Caco-2 (cell line): ENCODE measurements at regions not wholly inside any gene's neighbourhood (a gene's known extent, or its start where the extent isn't known, plus 50 kb on each side); places are given as distances from the start of the nearest gene placed in this dataset.

Experiments
- BruUV-seq: library from RNA; stranded (reverse); fragments of 400-500 nt; replicated peaks from 2 replicates; lab custom pipeline; 2021; lab: Mats Ljungman, UMichigan
- CTCF ChIA-PET: fragments of 300-600 bp; sonication (Branson Sonifier 250); formaldehyde crosslinking; loops from one replicate; lab custom pipeline; 2022; ENCODE audit warnings: antibody characterized with exemption; lab: Charles Lee
- POLR2A ChIA-PET: fragments of 300-600 bp; sonication (Branson Sonifier 250); formaldehyde crosslinking; loops from one replicate; lab custom pipeline; 2022; ENCODE audit warnings: antibody characterized with exemption; lab: Charles Lee
- DNase-seq, 2 experiments: peaks; one replicate each; pipeline versions ENCODE4 v3.0.0 to v3.0.0-alpha.2; 2020 to 2022
- H3K27me3 ChIP-seq: replicated peaks from 2 replicates; pipeline ENCODE4 v1.6.0; 2011; ENCODE audit warnings: low read length; ENCODE audit not compliant: control insufficient read depth, insufficient read depth
- H3K36me3 ChIP-seq: 2 replicates; pipeline ENCODE4 v1.5.1; 2011; ENCODE audit warnings: low read length; ENCODE audit not compliant: control insufficient read depth, insufficient read depth
- H3K4me1 ChIP-seq: fragments of 250-450 bp; sonication (Bioruptor Pico); 2 replicates; pipeline ENCODE4 v1.5.1; 2020; ENCODE audit warnings: mild to moderate bottlenecking
- H3K4me3 ChIP-seq: 2 replicates; pipeline ENCODE4 v1.5.1; 2011; ENCODE audit warnings: low read depth, mild to moderate bottlenecking, control low read depth, low read length
- H3K9me3 ChIP-seq: fragments of 250-450 bp; sonication (Bioruptor Pico); 2 replicates; pipeline ENCODE4 v1.5.1; 2020; ENCODE audit warnings: mild to moderate bottlenecking, moderate library complexity
- H3K27ac Mint-ChIP-seq: one replicate; pipeline ENCODE4 v1.8.0; 2022; ENCODE audit warnings: mixed read lengths; ENCODE audit not compliant: unreplicated experiment
- H3K27me3 Mint-ChIP-seq: one replicate; pipeline ENCODE4 v1.8.0; 2022; ENCODE audit warnings: mixed read lengths; ENCODE audit not compliant: insufficient read depth, unreplicated experiment
- H3K36me3 Mint-ChIP-seq: one replicate; pipeline ENCODE4 v1.8.0; 2022; ENCODE audit warnings: mild to moderate bottlenecking, mixed read lengths; ENCODE audit not compliant: insufficient read depth, unreplicated experiment
- H3K4me1 Mint-ChIP-seq: one replicate; pipeline ENCODE4 v1.8.0; 2022; ENCODE audit warnings: low read depth, mixed read lengths; ENCODE audit not compliant: unreplicated experiment
- H3K4me3 Mint-ChIP-seq: one replicate; pipeline ENCODE4 v1.8.0; 2022; ENCODE audit warnings: mild to moderate bottlenecking, moderate library complexity, mixed read lengths; ENCODE audit not compliant: unreplicated experiment
- H3K9me3 Mint-ChIP-seq: one replicate; pipeline ENCODE4 v1.8.0; 2022; ENCODE audit warnings: mixed read lengths; ENCODE audit not compliant: unreplicated experiment
- CTCF ChIP-seq, 2 experiments: fragments of 200-600 bp in 1 of 2; IDR thresholded peaks; 1 replicate in 1 of 2; 2 replicates in 1 of 2; pipeline versions ENCODE4 v1.5.1 to v1.8.0; 2011 to 2022; ENCODE audit warnings: antibody characterized with exemption in 1 of 2, control low read depth in 1 of 2, inconsistent platforms in 1 of 2, low read depth in 1 of 2, low read length in 1 of 2, mild to moderate bottlenecking in 1 of 2, moderate library complexity in 1 of 2; ENCODE audit not compliant: insufficient read depth in 1 of 2, severe bottlenecking in 1 of 2, unreplicated experiment in 1 of 2
- intact Hi-C: fragments of 100-400 bp; cut with micrococcal nuclease; formaldehyde crosslinking; loops from one replicate; pipeline ENCODE4 v1.10.0; 2022; ENCODE audit not compliant: unreplicated experiment

- no peaks in the 10 kb centered on the region for H3K36me3 Mint-ChIP-seq
- no peaks in the 10 kb centered on the region for H3K9me3 Mint-ChIP-seq
- peaks cover 14% of the 10 kb centered on the region for H3K27me3 Mint-ChIP-seq
- intact Hi-C loops: no loop called here
- H3K4me1 Mint-ChIP-seq: no peaks in the 10 kb centered on the region
- Histone ChIP-seq H3K27me3 (no peaks in the 10 kb centered on the region; the same call in 1 of the 2 replicates), H3K4me1 (no peaks in the 10 kb centered on the region), H3K4me3 (no peak overlapping the region), H3K36me3 (no peaks in the 10 kb centered on the region), H3K9me3 (no peaks in the 10 kb centered on the region)
- no TSS peak for BruUV-seq
- H3K27ac Mint-ChIP-seq: no peak overlapping the region
- ChIA-PET POLR2A (no interaction called here), CTCF (interaction anchor here (0.9 kb wide), 1 partner anchor 79 kb away, joined by 6 read pairs; no protein-coding TSS in a partner anchor)
- no peak for TF ChIP-seq CTCF (IDR thresholded peaks at IDR 0.05; ENCODE audit: insufficient read depth in 1 of 2, low read depth in 1 of 2, low read length in 1 of 2, severe bottlenecking in 1 of 2, unreplicated experiment in 1 of 2)
- no peak overlapping the region for H3K4me3 Mint-ChIP-seq
- no peak for DNase-seq
These were observed 116.2 kb upstream of the ALX4 start for GRCh38 chr11:44426119-44426518.

- DNase-seq: no peak
- intact Hi-C loops: no loop called here
- H3K27ac Mint-ChIP-seq: no peak overlapping the region
- no TSS peak for BruUV-seq
- Histone ChIP-seq H3K4me3 (no peak overlapping the region), H3K27me3 (no peaks in the 10 kb centered on the region; the same call in 1 of the 2 replicates), H3K36me3 (no peaks in the 10 kb centered on the region), H3K4me1 (no peaks in the 10 kb centered on the region), H3K9me3 (no peaks in the 10 kb centered on the region)
- TF ChIP-seq CTCF (IDR thresholded peaks at IDR 0.05; ENCODE audit: insufficient read depth in 1 of 2, low read depth in 1 of 2, low read length in 1 of 2, severe bottlenecking in 1 of 2, unreplicated experiment in 1 of 2): no peak
- ChIA-PET CTCF (interaction anchor here (0.9 kb wide), 1 partner anchor 9 kb away, joined by 4 read pairs; no protein-coding TSS in a partner anchor), POLR2A (no interaction called here)
- H3K36me3 Mint-ChIP-seq: no peaks in the 10 kb centered on the region
- no peak overlapping the region for H3K4me3 Mint-ChIP-seq
- no peaks in the 10 kb centered on the region for H3K9me3 Mint-ChIP-seq
- no peaks in the 10 kb centered on the region for H3K4me1 Mint-ChIP-seq
- H3K27me3 Mint-ChIP-seq: peaks cover 17% of the 10 kb centered on the region
These were observed 117.0 kb upstream of the ALX4 start for GRCh38 chr11:44426958-44427357.

- no peaks in the 10 kb centered on the region for H3K9me3 Mint-ChIP-seq
- peak in 1 of 2 experiments; percentile 27 for DNase-seq
- peaks cover 17% of the 10 kb centered on the region for H3K27me3 Mint-ChIP-seq
- no peak overlapping the region for H3K27ac Mint-ChIP-seq
- H3K4me1 Mint-ChIP-seq: no peaks in the 10 kb centered on the region
- intact Hi-C loops: no loop called here
- Histone ChIP-seq H3K4me3 (no peak overlapping the region), H3K36me3 (no peaks in the 10 kb centered on the region), H3K27me3 (no peaks in the 10 kb centered on the region; the same call in 1 of the 2 replicates), H3K9me3 (no peaks in the 10 kb centered on the region), H3K4me1 (no peaks in the 10 kb centered on the region)
- ChIA-PET CTCF (no interaction called here), POLR2A (no interaction called here)
- TF ChIP-seq CTCF (IDR thresholded peaks at IDR 0.05; ENCODE audit: insufficient read depth in 1 of 2, low read depth in 1 of 2, low read length in 1 of 2, severe bottlenecking in 1 of 2, unreplicated experiment in 1 of 2): peak; percentile 27 to 40
- H3K4me3 Mint-ChIP-seq: no peak overlapping the region
- no peaks in the 10 kb centered on the region for H3K36me3 Mint-ChIP-seq
- BruUV-seq: no TSS peak
These were observed 117.5 kb upstream of the ALX4 start for GRCh38 chr11:44427432-44427831.
